Fibroblast of the aortic adventitia (primary cell): ENCODE measurements at regions not wholly inside any gene's neighbourhood (a gene's known extent, or its start where the extent isn't known, plus 50 kb on each side); places are given as distances from the start of the nearest gene placed in this dataset.

ENCODE experiments used
- DNase-seq: peaks from one replicate; pipeline ENCODE4 v3.0.0-alpha.2; 2010; ENCODE audit warnings: low read depth
- H3K4me3 ChIP-seq: 2 replicates; pipeline ENCODE4 v1.5.1; 2011; ENCODE audit warnings: low read depth, mild to moderate bottlenecking, control low read depth, low read length, moderate library complexity
- TF ChIP-seq, protein P1 (sequence below): IDR thresholded peaks from 2 replicates; pipeline ENCODE4 v1.5.1; 2011; ENCODE audit warnings: mild to moderate bottlenecking, low read length, control low read depth, inconsistent platforms; ENCODE audit not compliant: insufficient read depth

DNA sequence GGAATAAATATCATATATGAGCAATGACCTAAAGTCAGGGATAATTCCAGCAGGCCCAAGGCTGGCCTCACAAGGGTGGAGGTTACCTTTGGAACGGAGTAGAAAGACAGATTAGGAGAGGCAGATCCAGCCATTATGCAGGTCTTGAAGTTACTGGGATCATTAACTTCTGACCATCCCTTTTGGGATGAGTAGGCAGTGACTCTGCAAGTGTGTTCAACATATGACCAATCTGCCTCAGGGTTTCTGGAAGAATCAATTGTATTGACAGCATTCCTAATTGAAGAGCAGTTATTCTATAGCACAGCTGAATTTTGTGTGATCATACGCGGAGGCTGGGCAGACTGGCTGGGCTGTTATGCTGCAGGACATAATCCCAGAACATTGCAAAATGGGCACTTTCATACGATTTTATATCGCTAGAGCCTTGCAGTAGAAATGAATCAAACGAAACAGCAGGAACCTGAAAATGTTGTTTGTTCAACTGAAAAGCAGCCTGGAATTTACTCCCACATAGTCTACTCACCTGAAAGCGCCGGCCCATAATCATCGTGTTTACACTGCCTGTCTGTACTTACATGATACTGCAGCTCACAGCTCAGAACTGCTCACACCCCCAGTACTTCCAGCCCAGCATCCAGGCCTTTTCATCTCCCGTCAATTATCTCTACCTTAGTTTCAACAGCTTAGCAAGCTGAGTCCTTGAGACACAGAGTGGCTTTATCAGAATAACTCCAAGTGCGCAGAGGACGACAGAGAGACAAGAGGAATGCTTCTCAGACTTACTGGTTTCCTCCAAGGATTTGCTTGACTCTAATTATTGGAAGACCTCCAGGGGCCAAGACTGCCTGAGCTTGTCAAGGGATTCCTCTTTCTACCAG is 556.1 kb downstream of the EFNB2 start:
- no peak overlapping the region for H3K4me3 ChIP-seq
- no peak for DNase-seq
- TF ChIP-seq, protein P1, sequence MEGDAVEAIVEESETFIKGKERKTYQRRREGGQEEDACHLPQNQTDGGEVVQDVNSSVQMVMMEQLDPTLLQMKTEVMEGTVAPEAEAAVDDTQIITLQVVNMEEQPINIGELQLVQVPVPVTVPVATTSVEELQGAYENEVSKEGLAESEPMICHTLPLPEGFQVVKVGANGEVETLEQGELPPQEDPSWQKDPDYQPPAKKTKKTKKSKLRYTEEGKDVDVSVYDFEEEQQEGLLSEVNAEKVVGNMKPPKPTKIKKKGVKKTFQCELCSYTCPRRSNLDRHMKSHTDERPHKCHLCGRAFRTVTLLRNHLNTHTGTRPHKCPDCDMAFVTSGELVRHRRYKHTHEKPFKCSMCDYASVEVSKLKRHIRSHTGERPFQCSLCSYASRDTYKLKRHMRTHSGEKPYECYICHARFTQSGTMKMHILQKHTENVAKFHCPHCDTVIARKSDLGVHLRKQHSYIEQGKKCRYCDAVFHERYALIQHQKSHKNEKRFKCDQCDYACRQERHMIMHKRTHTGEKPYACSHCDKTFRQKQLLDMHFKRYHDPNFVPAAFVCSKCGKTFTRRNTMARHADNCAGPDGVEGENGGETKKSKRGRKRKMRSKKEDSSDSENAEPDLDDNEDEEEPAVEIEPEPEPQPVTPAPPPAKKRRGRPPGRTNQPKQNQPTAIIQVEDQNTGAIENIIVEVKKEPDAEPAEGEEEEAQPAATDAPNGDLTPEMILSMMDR = no peak

DNA sequence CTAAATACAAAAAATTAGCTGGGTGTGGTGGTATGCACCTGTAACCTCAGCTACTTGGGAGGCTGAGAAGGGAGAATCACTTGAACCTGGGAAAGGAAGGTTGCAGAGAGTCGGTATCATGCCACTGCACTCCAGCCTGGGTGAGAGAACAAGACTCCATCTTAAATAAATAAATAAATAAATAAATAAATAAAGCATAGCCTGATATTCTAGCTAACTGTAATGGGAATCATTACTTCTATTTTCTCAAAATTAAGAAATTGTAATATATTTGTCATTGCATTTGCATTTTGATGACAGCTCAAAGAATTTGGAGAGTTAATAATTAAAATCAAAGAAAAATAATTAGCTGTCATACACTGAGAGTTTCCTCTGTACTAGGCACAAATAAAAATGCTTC is 561.1 kb downstream of the EFNB2 start:
- no peak for DNase-seq
- H3K4me3 ChIP-seq = no peak overlapping the region
- TF ChIP-seq, protein P1 = no peak

DNA sequence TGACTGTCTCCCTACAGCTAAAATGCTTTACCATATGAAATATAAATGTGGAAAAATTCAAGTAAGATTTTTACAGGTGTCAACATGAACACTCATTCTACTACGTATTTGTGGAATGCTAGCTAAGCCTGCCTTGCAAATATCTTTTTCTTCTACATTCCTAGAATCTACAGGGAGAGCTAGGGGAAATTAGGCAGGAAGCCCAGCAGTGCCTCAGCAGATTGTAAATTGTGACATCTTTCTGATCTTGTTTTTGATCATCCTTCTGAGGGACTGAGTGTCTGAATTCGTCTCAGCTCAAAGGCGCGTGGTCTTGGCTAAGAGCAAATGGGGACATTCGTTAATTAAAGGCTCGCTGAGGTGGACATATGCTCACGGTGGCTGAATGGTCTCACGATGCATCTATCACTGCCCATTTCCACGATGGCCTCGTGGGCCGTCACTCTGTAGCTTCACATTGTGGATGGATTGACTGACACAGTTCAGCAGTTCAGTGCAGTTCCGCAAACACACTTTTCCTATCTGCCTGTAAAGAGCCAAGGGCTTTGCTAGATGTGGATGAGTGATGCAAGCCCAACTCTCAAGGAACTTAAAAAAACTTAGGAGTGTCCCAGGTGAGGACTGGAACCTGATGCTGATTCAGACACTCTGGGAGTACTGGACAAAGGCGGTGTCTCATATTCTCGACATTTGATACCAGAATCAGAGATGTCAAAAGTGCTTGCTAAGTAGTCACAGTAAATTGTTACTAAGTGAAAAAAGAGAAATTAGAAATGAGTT is 562.5 kb downstream of the EFNB2 start:
- no peak overlapping the region for H3K4me3 ChIP-seq
- no peak for DNase-seq
- TF ChIP-seq, protein P1 = no peak

- DNase-seq = no peak
Observed at GRCh38 chr13:105972306-105972721, 563.1 kb downstream of the EFNB2 start.

DNA sequence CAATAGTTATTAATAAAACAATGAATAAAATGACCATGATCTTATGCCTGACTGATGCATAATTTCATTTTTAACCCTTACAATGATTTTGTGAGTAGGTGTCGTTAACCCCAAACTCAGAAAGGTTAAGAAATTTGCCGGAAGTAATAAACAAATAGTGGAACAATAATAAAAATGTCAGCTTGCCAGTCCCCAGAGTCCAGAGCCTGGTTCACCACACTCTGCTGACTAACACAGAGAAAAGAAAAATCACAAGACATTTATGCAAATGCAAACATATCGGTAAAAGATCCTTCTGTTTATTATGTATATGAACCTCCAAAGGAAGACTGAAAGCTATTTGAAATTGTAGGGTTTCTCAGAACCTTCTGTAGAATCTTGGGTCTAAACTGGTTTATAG is 563.7 kb downstream of the EFNB2 start:
- TF ChIP-seq, protein P1 = no peak
- H3K4me3 ChIP-seq = no peak overlapping the region
- DNase-seq = no peak

More at GRCh38 chr13:105972306-105972721, 563.1 kb downstream of the EFNB2 start:
- TF ChIP-seq, protein P1 = no peak
- no peak overlapping the region for H3K4me3 ChIP-seq

DNA sequence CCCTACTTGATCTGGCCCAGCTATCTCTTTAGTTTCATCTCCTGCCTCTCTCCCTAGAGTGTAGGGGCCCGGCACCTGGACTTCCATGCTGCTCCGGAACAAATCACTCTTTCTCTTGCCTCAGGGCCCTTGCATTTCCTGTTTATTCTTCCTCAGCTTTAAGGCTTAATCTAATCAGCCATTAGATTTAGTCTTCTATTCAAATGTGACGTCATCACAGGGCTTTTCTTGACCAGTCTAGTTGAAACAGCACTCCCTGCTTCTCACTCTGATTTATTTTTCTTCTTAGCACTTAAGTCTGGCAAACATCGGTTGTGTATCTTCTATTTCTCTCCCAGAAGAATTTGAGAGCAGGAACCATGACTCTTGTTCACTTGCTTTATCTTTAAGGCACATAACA is 564.1 kb downstream of the EFNB2 start:
- TF ChIP-seq, protein P1 = no peak
- DNase-seq = no peak
- no peak overlapping the region for H3K4me3 ChIP-seq
